ENCODE measurements at regions not wholly inside any gene's neighbourhood (a gene's known extent, or its start where the extent isn't known, plus 50 kb on each side); places are given as distances from the start of the nearest gene placed in this dataset.

DNA sequence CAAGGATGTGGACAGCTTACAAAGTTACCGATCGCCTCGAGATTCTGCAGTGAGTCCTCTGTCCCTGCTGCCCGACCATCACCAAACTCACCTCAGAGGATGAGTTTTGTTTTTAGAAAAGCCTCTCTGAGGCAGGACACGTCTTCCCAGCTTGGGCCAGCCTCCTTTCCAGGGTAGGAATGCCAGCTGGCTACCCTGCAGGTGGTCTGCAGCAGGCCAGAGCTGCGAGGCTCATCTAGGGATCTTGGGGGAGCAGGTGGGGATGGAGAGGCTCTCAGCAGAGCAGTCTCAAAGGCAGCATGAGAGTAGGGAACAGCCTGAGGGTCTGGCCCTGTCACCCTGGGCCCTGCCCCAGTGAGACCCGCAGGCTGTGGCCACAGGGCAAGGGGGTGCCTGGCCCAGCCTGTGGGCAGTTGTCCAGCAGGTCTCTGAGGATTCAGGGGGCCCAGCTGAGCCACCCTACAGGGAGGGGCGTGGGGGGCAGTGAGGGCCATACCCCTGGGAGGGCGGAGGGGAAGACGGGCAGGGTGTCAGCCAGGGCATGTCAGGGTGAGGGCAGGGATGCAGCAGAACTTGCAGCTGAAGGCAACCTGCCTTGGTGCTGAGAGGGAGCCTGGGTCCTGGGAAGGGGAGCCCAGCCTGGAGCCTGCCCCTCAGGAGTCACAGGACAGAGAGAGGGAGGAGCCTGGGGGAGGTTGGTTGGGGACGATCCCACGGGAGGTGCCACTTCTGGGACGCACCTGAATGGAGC is 57.3 kb upstream of the TPM4 start:
- H3K79me2 ChIP-seq (ENCODE audit: insufficient read depth, low read length) = no peaks in the 10 kb centered on the region
- H4K20me1 ChIP-seq (ENCODE audit: insufficient read depth, low read length, poor library complexity, severe bottlenecking) = no peaks in the 10 kb centered on the region
- H3K27me3 ChIP-seq (ENCODE audit: insufficient read depth, low read length, poor library complexity, severe bottlenecking) = no peaks in the 10 kb centered on the region
- H2AFZ ChIP-seq (ENCODE audit: low read length) = no peak overlapping the region
- H3F3A ChIP-seq (ENCODE audit: low read depth) = no peaks in the 10 kb centered on the region
- H3K9me3 ChIP-seq (ENCODE audit: insufficient read depth, low read depth, low read length) = no peaks in the 10 kb centered on the region
- H3K4me3 ChIP-seq (ENCODE audit: low read length, poor library complexity, severe bottlenecking) = no peak overlapping the region
- no peaks in the 10 kb centered on the region for H3K4me1 ChIP-seq (ENCODE audit: insufficient read depth, low read length, poor library complexity, severe bottlenecking)
- TF ChIP-seq EZH2phosphoT487 (IDR thresholded peaks at IDR 0.05; ENCODE audit: borderline replicate concordance) = no peak
- TF ChIP-seq, protein P1, sequence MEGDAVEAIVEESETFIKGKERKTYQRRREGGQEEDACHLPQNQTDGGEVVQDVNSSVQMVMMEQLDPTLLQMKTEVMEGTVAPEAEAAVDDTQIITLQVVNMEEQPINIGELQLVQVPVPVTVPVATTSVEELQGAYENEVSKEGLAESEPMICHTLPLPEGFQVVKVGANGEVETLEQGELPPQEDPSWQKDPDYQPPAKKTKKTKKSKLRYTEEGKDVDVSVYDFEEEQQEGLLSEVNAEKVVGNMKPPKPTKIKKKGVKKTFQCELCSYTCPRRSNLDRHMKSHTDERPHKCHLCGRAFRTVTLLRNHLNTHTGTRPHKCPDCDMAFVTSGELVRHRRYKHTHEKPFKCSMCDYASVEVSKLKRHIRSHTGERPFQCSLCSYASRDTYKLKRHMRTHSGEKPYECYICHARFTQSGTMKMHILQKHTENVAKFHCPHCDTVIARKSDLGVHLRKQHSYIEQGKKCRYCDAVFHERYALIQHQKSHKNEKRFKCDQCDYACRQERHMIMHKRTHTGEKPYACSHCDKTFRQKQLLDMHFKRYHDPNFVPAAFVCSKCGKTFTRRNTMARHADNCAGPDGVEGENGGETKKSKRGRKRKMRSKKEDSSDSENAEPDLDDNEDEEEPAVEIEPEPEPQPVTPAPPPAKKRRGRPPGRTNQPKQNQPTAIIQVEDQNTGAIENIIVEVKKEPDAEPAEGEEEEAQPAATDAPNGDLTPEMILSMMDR (conservative IDR thresholded peaks at IDR 0.05; ENCODE audit: low read length) = no peak
- no peak overlapping the region for H3K4me2 ChIP-seq (ENCODE audit: low read depth, low read length, poor library complexity, severe bottlenecking)
- H3K36me3 ChIP-seq (ENCODE audit: insufficient read depth, low read length) = no peaks in the 10 kb centered on the region
- no peak overlapping the region for H3K9ac ChIP-seq (ENCODE audit: low read depth, low read length, poor library complexity, severe bottlenecking)
- no peaks in the 10 kb centered on the region for H3K9me2 ChIP-seq (replicated peaks; ENCODE audit: low read depth, low read length)

DNA sequence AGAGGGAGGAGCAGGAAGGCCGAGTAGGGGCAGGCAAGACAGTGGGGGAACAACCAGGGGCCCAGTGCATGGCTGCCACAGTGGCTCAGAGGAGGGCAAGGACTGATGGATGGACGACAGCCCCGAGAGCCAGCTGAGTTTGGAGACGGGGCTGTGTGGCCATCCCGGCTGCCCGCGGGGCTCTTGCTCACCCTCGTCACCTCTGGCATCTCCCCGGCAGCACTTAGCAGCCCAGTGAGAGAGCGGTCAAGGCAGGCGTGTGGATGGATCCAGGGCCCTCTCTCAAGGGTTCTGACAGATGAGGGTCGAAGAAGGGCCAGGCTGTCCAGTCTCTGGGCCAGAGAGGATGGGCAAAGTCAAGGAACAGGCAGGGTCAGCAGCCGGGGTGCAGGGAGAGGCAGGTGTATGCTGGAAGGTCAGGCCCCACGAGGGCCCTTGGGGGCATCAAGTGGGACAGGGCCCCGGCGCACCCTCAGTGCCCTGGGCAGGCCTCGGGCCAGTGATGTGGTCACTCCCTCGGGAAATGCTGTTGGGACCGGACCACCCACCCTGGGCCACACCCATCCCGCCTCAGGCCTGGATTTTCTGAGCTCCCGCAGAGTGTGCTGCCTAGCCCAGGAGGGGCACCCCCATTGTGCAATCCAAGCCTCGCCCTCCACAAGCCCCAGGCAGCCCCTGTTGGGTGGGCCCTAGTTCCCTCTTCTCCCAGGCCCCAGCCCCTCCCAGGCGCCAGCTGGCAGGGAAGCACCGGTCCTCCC is 56.4 kb upstream of the TPM4 start:
- no peaks in the 10 kb centered on the region for H3K36me3 ChIP-seq (ENCODE audit: insufficient read depth, low read length)
- no peaks in the 10 kb centered on the region for H3K4me1 ChIP-seq (ENCODE audit: insufficient read depth, low read length, poor library complexity, severe bottlenecking)
- H3F3A ChIP-seq (ENCODE audit: low read depth) = no peaks in the 10 kb centered on the region
- no peak overlapping the region for H3K4me3 ChIP-seq (ENCODE audit: low read length, poor library complexity, severe bottlenecking)
- H3K79me2 ChIP-seq (ENCODE audit: insufficient read depth, low read length) = no peaks in the 10 kb centered on the region
- H4K20me1 ChIP-seq (ENCODE audit: insufficient read depth, low read length, poor library complexity, severe bottlenecking) = no peaks in the 10 kb centered on the region
- H3K9me2 ChIP-seq (replicated peaks; ENCODE audit: low read depth, low read length) = no peaks in the 10 kb centered on the region
- no peaks in the 10 kb centered on the region for H3K27me3 ChIP-seq (ENCODE audit: insufficient read depth, low read length, poor library complexity, severe bottlenecking)
- H2AFZ ChIP-seq (ENCODE audit: low read length) = no peak overlapping the region
- no peak overlapping the region for H3K4me2 ChIP-seq (ENCODE audit: low read depth, low read length, poor library complexity, severe bottlenecking)
- no peak overlapping the region for H3K9ac ChIP-seq (ENCODE audit: low read depth, low read length, poor library complexity, severe bottlenecking)
- H3K9me3 ChIP-seq (ENCODE audit: insufficient read depth, low read depth, low read length) = no peaks in the 10 kb centered on the region
- no peak for TF ChIP-seq EZH2phosphoT487 (IDR thresholded peaks at IDR 0.05; ENCODE audit: borderline replicate concordance)
- TF ChIP-seq, protein P1 (conservative IDR thresholded peaks at IDR 0.05; ENCODE audit: low read length) = no peak

DNA sequence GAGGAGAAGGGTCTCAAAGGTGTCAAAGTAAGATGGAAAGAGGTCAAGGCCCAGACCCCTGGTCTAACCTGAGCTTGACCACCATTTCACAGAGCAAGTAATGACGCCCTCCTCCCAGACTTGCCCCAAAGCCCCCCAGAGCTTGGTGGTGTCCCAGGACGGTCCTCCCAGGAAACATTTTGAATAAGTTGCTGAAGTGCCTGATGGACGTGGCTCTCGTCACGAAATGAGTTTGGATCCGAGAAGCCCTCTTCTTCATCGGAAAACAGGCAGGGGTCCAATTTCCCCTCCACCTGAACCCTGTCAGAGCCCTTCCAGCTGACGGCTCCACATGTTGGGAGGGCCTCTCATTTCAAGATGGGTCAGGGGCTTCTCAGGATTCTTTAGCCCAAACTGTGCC is 54.5 kb upstream of the TPM4 start:
- Histone ChIP-seq H3K4me2 (ENCODE audit: low read depth, low read length, poor library complexity, severe bottlenecking) (no peak overlapping the region), H3K9me2 (replicated peaks; ENCODE audit: low read depth, low read length) (no peaks in the 10 kb centered on the region), H3F3A (ENCODE audit: low read depth) (no peaks in the 10 kb centered on the region), H3K9ac (ENCODE audit: low read depth, low read length, poor library complexity, severe bottlenecking) (no peak overlapping the region), H3K27me3 (ENCODE audit: insufficient read depth, low read length, poor library complexity, severe bottlenecking) (no peaks in the 10 kb centered on the region), H2AFZ (ENCODE audit: low read length) (no peak overlapping the region), H3K79me2 (ENCODE audit: insufficient read depth, low read length) (no peaks in the 10 kb centered on the region), H4K20me1 (ENCODE audit: insufficient read depth, low read length, poor library complexity, severe bottlenecking) (no peaks in the 10 kb centered on the region), H3K4me3 (ENCODE audit: low read length, poor library complexity, severe bottlenecking) (no peak overlapping the region), H3K36me3 (ENCODE audit: insufficient read depth, low read length) (no peaks in the 10 kb centered on the region), H3K4me1 (ENCODE audit: insufficient read depth, low read length, poor library complexity, severe bottlenecking) (no peaks in the 10 kb centered on the region), H3K9me3 (ENCODE audit: insufficient read depth, low read depth, low read length) (no peaks in the 10 kb centered on the region)
- TF ChIP-seq EZH2phosphoT487 (IDR thresholded peaks at IDR 0.05; ENCODE audit: borderline replicate concordance) = no peak
- TF ChIP-seq, protein P1 (conservative IDR thresholded peaks at IDR 0.05; ENCODE audit: low read length) = no peak
